ENCODE measurements at regions not wholly inside any gene's neighbourhood (a gene's known extent, or its start where the extent isn't known, plus 50 kb on each side); places are given as distances from the start of the nearest gene placed in this dataset.

GRCh38 chr16:66220702-66221101 lies 145.8 kb upstream of the CDH5 start:
- no peak for TF ChIP-seq CTCF (IDR thresholded peaks at IDR 0.05; ENCODE audit: low read depth, low read length)
- no peak overlapping the region for H3K4me3 ChIP-seq (ENCODE audit: low read depth, low read length)

- H3K4me3 ChIP-seq (ENCODE audit: low read depth, low read length): no peak overlapping the region
- no peak for TF ChIP-seq CTCF (IDR thresholded peaks at IDR 0.05; ENCODE audit: low read depth, low read length)
These were observed 147.0 kb upstream of the CDH5 start for GRCh38 chr16:66219491-66219890.

GRCh38 chr16:66212428-66212827 lies 154.1 kb upstream of the CDH5 start:
- TF ChIP-seq CTCF (IDR thresholded peaks at IDR 0.05; ENCODE audit: low read depth, low read length): no peak
- no peak overlapping the region for H3K4me3 ChIP-seq (ENCODE audit: low read depth, low read length)

- no peak overlapping the region for H3K4me3 ChIP-seq (ENCODE audit: low read depth, low read length)
These were observed 154.8 kb upstream of the CDH5 start for GRCh38 chr16:66211651-66212050.

GRCh38 chr16:66207883-66208265 lies 158.6 kb upstream of the CDH5 start:
- no peak for TF ChIP-seq CTCF (IDR thresholded peaks at IDR 0.05; ENCODE audit: low read depth, low read length)
- no peak overlapping the region for H3K4me3 ChIP-seq (ENCODE audit: low read depth, low read length)

More at GRCh38 chr16:66211651-66212050, 154.8 kb upstream of the CDH5 start:
- TF ChIP-seq CTCF (IDR thresholded peaks at IDR 0.05; ENCODE audit: low read depth, low read length): no peak

- H3K4me3 ChIP-seq (ENCODE audit: low read depth, low read length): no peak overlapping the region
- TF ChIP-seq CTCF (IDR thresholded peaks at IDR 0.05; ENCODE audit: low read depth, low read length): no peak
These were observed 159.2 kb upstream of the CDH5 start for GRCh38 chr16:66207139-66207882.

GRCh38 chr16:66206363-66206762 lies 160.1 kb upstream of the CDH5 start:
- no peak overlapping the region for H3K4me3 ChIP-seq (ENCODE audit: low read depth, low read length)
- TF ChIP-seq CTCF (IDR thresholded peaks at IDR 0.05; ENCODE audit: low read depth, low read length): no peak
